IPS-15b (cell line): ENCODE measurements at regions not wholly inside any gene's neighbourhood (a gene's known extent, or its start where the extent isn't known, plus 50 kb on each side); places are given as distances from the start of the nearest gene placed in this dataset.

Experiments used
- H3K27me3 ChIP-seq: one replicate; pipeline ENCODE4 v1.6.1; 2013; ENCODE audit warnings: low read length; ENCODE audit not compliant: control insufficient read depth, insufficient read depth
- H3K36me3 ChIP-seq: one replicate; pipeline ENCODE4 v1.6.1; 2013; ENCODE audit warnings: low read length; ENCODE audit not compliant: control insufficient read depth, insufficient read depth
- H3K4me1 ChIP-seq: one replicate; pipeline ENCODE4 v1.6.1; 2013; ENCODE audit warnings: mild to moderate bottlenecking, low read length; ENCODE audit not compliant: control insufficient read depth, insufficient read depth
- H3K4me3 ChIP-seq: one replicate; pipeline ENCODE4 v1.5.1; 2013; ENCODE audit warnings: low read depth, low read length
- H3K9ac ChIP-seq: one replicate; pipeline ENCODE4 v1.6.1; 2013; ENCODE audit warnings: low read depth, mild to moderate bottlenecking, low read length
- H3K9me3 ChIP-seq: one replicate; pipeline ENCODE4 v1.6.1; 2013; ENCODE audit warnings: mild to moderate bottlenecking, low read length; ENCODE audit not compliant: control insufficient read depth, insufficient read depth

DNA sequence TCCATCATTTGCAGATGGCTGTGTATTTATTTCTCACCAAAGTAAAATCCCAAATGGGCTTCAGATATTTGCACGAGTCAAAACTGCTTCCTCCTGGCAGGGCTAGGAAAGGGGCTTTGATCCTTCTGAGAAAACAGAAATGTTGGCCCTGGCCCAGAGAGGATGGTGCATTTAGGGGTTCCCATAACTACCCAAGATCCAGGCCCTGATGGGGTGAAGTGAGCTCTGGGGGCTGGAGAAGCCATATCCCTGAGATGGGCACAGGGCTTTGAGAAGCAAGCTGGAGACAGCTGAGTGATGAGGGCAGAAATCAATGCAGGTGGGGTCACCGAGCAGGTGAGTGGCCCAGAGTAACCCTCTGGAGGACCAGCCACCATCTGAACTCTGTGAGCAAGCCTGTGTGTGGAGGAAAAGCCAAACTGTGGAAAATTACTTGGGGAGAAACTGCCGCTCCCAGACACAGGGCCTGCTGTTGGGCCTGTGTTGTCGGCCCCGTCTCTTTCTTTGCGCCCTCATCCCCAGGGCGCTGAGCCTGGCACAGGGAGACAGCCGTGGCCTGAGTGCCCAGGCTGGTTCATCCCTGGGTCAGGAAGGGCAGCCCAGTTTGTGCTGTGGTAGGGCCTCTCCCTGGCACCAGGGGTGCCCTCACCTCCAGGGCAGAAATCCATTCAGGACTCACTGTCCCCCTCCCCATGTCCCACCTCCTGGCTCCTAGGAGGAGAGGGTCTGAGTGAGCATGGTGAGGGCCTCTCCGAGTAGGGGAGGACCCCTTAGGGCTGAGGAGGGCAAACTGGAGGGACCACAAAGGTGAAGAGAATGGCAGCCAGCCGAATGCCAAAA is 167.8 kb upstream of the HAAO start:
- no peaks in the 10 kb centered on the region for H3K27me3 ChIP-seq
- peaks cover 18% of the 10 kb centered on the region for H3K4me1 ChIP-seq
- peaks cover 2% of the 10 kb centered on the region for H3K36me3 ChIP-seq
- no peaks in the 10 kb centered on the region for H3K9me3 ChIP-seq
- H3K9ac ChIP-seq, result no peak overlapping the region
- H3K4me3 ChIP-seq, result no peak overlapping the region

DNA sequence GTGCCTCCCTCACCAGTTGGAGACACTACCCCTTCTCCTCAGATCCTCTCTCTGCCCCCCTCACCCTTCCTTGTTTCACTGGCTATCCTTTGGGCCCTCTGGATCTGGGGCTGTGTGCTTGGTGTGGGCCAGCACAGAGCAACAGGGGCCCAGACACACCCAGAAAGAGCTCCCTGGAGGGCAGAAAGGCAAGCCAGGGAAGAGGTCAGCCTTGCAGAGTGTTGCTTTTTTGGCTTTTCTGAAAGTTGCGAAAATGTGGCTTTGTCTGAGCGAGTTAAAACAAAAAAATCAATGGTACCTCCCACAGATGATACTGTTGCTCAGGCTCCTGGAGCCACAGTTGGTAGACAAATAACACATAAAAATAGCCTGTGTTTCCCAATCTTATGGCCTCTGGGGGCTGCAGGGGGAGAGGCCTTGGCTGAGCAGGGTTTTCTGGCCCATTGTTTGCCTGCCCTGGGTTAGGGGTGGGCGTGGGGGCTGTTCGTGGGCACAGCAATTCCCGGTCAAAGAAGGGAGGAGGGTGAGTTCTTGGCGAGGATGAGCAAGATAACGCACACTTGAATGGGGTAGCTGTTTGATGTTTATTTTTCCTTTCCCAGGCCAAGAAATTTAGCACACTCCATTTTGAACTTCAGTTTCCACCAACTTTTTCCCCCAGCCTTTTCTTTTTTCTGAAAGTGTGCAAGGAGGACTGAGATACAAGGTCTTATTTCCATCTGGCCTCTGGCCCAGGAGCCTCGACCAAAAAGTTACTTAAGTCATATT is 167.0 kb upstream of the HAAO start:
- no peaks in the 10 kb centered on the region for H3K27me3 ChIP-seq
- H3K9ac ChIP-seq, result no peak overlapping the region
- no peak overlapping the region for H3K4me3 ChIP-seq
- no peaks in the 10 kb centered on the region for H3K9me3 ChIP-seq
- H3K36me3 ChIP-seq, result peaks cover 2% of the 10 kb centered on the region
- peaks cover 20% of the 10 kb centered on the region for H3K4me1 ChIP-seq

DNA sequence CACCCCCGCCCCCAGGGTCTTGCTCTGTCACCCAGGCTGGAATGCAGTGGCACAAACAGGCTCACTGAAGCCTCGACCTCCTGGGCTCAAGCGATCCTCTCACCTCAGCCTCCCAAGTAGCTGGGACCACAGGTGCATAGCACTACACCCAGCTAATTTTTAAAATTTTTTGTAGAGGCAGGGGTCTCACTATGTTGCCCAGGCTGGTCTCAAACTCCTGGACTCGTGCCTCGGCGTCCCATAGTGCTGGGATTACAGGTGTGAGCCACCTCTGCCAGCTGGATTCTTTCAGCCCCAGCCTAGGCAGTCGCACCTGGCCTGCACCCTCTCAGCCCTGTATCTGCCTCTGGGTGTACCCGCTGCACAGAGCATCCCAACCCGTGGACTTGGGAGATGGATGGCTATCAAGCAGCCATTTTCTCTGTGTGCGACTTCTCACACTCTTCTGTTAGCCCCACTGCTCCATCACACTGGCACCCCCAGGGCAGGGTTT is 166.4 kb upstream of the HAAO start:
- Histone ChIP-seq H3K9me3 (no peaks in the 10 kb centered on the region), H3K27me3 (no peaks in the 10 kb centered on the region), H3K4me1 (peaks cover 20% of the 10 kb centered on the region), H3K4me3 (no peak overlapping the region), H3K9ac (no peak overlapping the region), H3K36me3 (peaks cover 2% of the 10 kb centered on the region)

DNA sequence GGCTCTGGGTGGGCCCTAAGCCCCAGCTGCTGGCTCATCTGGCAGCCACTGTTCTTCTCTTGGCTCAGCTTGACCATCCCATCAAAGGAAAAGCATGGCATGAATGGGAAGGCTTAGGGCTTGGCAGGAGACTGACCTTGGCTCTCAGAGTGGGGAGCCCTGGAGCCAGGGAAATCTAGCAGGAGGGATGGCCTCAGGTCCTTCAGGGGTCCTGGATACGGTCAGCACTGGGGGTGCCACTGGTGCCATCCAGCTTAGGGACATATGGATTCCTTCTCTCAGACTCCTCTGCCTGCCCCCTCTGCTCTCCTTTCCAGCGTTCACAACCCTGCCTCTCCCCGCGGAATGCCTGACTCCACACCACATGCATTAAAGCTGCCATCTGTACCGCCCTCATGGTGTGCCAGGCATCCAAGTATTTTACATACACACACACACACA is 165.5 kb upstream of the HAAO start:
- Histone ChIP-seq H3K4me1 (peaks cover 20% of the 10 kb centered on the region), H3K9ac (peak overlapping the region; percentile 70)

DNA sequence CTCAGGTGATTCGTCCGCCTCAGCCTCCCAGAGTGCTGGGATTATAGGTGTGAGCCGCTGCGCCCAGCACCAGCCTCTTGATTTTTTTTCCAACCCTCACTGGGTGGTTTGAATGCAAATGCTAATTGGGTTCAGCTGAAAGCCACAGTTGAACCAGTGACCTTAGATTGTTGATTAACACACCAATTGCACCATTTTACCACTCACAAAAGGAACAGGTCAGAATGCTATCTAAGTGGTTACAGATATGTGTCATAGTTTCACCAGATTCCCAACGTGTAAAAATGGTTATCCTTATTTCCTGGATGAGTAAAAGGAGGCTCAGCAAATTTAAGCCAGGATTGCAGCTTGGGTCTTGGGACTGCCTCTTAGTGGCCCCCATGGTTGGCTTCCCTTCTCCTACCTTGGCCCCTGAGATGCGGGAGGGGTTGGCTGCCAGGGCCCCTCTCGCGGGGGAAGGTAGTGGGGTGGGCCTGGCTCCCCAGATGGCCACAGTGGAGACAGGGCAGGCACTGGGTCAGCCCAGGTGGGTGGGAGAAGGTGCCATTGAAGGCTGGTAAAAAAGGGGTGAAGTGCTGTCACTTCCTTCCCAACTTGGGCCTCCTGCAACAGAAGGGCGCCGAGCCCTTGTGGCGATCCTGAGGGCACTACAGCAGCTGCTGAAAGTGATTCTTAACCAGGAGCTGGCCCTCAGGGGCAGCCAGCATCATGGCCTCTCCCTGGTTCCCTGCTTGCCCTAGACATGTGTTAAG is 164.9 kb upstream of the HAAO start:
- Histone ChIP-seq H3K4me1 (peaks cover 18% of the 10 kb centered on the region), H3K4me3 (no peak overlapping the region), H3K27me3 (no peaks in the 10 kb centered on the region), H3K36me3 (peaks cover 2% of the 10 kb centered on the region), H3K9me3 (no peaks in the 10 kb centered on the region), H3K9ac (peak overlapping the region; percentile 70)

More for the DNA sequence above, 165.5 kb upstream of the HAAO start:
- Histone ChIP-seq H3K36me3 (peaks cover 2% of the 10 kb centered on the region), H3K4me3 (no peak overlapping the region), H3K27me3 (no peaks in the 10 kb centered on the region), H3K9me3 (no peaks in the 10 kb centered on the region)

DNA sequence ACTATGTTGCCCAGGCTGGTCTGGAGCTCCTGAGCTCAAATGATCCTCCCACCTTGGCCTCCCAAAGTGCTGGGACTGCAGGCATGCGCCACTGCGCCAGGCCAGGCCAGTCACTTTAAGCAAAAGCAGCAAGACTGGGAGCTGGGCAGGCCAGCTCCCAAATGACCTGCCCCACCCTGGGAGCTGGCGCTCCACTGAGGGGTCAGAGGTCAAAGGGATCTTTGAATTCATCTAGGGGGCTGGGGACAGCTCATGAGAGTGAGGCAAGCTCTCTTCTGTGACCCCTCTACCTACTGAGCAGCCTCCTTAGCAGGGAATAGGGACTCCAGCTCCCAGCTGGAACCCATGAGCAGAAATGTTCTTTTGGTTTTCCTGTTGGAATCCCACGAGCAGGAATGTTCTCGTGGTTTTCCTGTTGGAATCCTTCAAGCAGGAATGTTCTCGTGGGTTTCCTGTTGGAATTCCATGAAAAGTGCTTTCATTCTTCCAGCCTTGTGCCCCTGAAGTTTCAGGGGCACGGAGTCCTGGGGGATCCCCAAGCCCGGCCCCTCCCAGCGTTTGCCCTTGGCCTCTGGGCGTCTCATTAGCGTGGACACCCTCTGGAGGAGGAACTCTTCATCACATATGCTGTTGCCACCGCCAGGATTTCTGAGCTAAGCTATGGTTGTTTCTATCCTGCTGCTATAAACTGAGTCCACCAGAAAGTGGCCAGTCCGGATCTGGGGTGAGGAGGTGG is 162.0 kb upstream of the HAAO start:
- Histone ChIP-seq H3K4me1 (peaks cover 9% of the 10 kb centered on the region), H3K36me3 (no peaks in the 10 kb centered on the region), H3K9ac (no peak overlapping the region)

DNA sequence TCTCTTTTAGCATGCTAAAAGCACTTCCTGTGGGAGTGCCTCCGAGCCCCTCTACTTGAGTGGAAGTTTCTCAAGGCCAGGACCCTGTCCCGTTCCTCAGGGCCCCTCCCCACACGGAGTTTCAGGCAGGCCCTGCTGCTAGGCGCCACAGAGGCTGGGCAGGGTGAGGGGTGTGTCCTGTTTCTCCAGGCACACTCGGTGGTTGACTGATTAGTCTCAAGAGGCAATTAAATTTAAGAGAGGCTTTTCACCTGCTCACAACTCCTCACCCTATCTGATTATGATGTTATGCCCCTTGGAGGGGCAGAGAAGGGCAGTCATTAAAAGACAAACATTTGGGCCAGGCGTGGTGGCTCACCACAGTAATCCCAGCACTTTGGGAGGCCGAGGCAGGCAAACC is 160.8 kb upstream of the HAAO start:
- no peaks in the 10 kb centered on the region for H3K36me3 ChIP-seq
- H3K9ac ChIP-seq, result no peak overlapping the region
- peaks cover 8% of the 10 kb centered on the region for H3K4me1 ChIP-seq
- no peaks in the 10 kb centered on the region for H3K9me3 ChIP-seq
- no peak overlapping the region for H3K4me3 ChIP-seq
- no peaks in the 10 kb centered on the region for H3K27me3 ChIP-seq

More for the DNA sequence above, 162.0 kb upstream of the HAAO start:
- H3K4me3 ChIP-seq, result no peak overlapping the region
- H3K9me3 ChIP-seq, result no peaks in the 10 kb centered on the region
- H3K27me3 ChIP-seq, result no peaks in the 10 kb centered on the region

DNA sequence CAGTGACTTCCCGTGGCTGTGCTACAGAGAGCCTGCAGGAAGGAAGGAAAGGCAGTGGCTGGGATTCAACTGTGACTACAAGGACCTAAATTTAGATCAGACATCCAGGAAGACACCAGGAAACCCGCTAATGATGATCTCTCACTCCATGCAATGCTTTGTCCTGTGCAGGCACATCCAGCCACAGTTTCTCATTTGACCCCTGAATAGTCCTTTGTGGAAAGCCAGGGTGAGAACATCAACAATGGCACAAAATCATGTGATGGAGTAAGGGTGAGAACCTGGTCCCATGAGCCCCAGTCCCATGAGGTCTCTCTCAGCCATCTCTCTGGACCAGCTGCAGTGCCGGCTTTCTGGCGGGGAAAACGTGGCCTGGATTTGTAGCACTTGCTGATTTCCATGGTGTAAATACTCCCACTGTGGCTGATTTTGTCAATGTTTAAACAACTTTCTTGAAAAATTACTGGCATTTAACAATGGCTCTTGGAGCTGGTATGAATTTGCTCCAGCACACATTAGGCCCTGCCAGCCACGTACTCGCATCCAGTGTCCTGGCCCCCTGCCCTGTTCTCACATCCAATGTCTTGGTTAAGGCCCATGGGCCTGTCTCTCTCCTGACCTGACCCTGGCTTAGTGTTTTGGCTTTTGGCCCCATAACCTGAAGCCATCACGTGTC is 159.0 kb upstream of the HAAO start:
- H3K9ac ChIP-seq, result no peak overlapping the region
- no peaks in the 10 kb centered on the region for H3K36me3 ChIP-seq
- peaks cover 5% of the 10 kb centered on the region for H3K4me1 ChIP-seq
- H3K27me3 ChIP-seq, result no peaks in the 10 kb centered on the region
- no peaks in the 10 kb centered on the region for H3K9me3 ChIP-seq
- H3K4me3 ChIP-seq, result no peak overlapping the region

DNA sequence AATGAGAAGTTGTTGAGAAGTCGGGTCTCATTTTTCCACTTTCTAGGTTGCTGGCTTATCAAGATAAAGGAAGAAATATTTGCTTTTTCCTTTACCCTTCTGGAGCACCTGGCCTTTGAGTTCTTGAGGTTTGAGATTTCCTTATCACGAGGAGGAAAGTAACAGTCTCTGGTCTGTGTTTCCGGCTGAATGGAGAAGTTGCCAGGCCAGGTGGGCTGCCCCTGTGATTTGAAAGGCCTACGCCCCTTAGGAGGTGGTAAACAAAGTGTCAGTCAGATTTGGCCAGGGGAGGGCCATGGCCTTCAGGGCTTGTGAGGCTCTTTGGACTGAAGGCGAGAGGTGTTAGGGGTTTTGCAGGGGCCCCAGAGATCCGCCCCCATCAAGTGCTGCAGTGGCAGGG is 156.7 kb upstream of the HAAO start:
- H3K9me3 ChIP-seq, result no peaks in the 10 kb centered on the region
- H3K4me1 ChIP-seq, result peaks cover 3% of the 10 kb centered on the region
- no peak overlapping the region for H3K9ac ChIP-seq
- H3K4me3 ChIP-seq, result no peak overlapping the region
- H3K36me3 ChIP-seq, result no peaks in the 10 kb centered on the region
- no peaks in the 10 kb centered on the region for H3K27me3 ChIP-seq

DNA sequence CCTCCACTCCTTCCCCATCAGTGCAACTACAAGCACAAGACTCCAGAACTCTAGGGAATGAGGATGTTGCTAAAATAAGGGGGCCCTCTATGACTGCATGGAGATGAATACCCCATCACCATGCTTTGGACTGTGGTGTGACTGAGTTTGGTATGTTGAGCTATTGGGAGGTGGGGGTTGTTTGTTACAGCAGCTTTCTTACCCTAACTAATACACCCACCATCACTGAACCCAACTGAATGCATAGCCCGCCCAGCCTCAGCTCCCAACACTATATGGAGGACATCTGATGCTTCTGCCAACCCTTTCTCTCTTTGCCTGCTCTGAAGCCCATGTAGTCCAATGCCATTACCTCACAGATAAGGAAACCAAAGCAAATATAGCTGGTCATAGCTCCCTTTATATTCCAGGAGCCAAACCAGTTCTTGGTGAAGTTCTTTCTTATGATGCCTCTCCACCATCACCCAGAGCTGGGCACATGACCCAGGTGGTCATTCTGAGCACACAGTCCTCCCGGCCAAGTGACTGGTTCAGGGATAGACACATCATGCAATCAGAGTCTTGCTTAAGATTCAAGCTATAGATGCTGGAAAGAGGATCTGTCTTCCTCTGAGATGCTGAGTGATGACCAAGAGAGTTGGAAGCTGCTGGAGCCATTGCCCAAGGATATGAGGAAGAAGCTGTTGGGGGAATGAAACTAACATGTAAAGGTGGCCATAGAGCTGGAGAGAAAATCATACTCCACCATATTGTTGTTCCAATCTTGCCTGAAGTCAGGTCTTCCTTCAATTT is 155.6 kb upstream of the HAAO start:
- no peaks in the 10 kb centered on the region for H3K36me3 ChIP-seq
- H3K4me3 ChIP-seq, result no peak overlapping the region
- H3K9ac ChIP-seq, result no peak overlapping the region
- H3K27me3 ChIP-seq, result no peaks in the 10 kb centered on the region
- peaks cover 3% of the 10 kb centered on the region for H3K4me1 ChIP-seq
- no peaks in the 10 kb centered on the region for H3K9me3 ChIP-seq
